Effector CD8-positive, alpha-beta T cell (primary cell): ENCODE measurements at regions not wholly inside any gene's neighbourhood (a gene's known extent, or its start where the extent isn't known, plus 50 kb on each side); places are given as distances from the start of the nearest gene placed in this dataset.

Experiments used
- DNase-seq: peaks from one replicate; lab custom pipeline; 2025; lab: John Stamatoyannopoulos, UW

DNA sequence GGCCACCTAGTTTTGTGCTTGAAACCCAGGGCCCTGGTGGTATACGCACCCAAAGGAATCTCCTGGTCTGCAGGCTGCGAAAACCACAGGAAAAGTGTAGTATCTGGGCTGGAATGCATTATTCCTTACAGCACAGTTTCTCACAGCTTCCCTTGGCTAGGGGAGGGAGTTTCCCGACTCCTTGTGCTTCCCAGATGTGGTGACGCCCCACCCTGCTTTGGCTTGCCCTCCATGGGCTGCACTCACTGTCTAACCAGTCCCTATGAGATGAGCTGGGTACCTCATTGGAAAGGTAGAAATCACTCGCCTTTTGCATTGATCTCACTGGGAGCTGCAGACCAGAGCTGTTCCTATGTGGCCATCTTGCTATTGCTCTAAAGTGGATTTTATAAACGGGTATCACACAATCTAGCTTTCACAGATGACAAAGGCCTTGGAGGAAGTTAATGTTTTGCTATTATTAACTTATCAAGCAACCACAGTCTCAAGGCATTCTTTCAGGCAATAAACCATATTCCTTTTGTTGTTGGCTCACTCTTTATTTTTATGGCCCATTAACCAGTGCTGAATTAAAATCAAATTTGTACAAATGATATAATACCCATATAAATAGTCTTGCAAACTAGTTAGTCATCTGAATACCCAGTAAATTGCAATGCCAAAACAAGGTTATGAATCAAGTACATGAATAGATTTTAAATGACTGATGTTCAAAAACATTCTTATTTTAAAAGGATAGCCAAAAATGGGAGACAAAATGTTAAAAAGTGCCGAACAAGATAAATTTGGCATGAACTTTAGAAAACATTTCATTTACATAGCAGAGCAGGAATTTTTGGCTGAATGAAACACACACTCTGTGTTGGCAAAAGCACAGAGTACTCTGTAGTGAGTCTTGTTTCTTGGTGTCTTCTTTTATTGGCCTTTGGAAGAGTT lies 475.4 kb upstream of the ARGLU1 start:
- DNase-seq = no peak

DNA sequence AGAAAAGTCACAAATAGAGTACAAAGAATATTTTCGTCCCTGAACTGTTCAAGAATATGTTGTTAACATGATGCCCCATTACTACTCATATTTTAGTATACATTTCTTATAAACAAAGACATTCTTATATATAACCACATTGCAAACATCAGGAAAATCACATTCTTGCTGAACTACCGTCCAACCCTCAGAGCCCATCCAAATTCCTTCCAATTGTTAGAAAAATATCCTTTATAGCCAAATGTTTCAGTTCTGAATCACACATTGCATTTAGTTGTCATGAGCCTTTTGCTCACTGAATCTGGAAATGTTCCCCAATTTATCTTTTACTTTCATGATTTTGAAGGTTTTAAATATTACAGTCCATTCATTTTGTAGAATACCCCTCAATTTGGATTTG lies 467.8 kb upstream of the ARGLU1 start:
- no peak for DNase-seq

DNA sequence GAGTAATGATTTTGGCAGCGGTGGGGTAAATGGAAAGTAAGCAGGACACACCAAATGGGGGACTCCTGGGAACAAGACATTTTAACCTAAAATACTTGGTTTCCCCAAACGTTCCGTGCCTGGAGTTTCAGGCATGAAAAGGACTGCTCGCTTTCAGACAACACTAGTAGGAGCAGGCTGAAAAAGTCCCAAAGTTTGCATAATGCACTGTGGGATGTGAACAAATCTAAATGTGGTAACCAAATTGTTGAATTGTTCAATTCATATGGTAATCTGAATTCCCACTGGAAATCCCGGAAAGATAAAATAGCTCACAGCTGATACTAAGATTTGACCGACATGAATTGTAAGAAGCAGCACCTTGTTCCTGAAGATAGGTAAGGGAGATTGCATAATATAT lies 467.2 kb upstream of the ARGLU1 start:
- DNase-seq = no peak

DNA sequence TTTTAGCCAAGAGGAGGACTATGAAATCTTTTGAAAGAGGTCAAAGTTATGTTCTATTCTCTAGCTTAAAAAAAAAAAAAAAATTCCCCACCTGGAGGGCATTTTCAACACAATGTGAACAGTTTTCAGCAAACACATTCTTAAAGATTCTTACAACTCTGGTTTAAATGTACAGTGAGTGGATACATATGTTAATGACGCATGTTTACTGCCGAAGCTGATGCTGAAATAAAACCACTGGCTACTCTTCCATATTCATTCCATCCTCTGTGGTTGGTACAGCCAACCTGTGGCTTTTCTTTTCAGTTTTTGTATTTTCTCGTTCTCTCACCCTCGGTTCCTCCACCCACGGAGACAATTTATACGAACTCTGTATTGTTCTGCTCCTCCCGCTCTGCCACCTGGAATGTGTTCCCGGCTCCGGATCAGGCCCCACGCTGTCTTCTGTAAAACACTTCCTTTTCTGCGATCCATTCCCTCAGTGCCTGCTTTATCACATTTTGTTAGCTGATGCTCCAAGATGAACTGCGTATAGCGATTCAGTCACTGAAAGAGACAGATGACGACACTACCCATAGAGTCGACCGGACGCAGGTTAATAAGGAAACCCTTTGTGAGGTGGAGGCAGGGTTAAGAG lies 466.4 kb upstream of the ARGLU1 start:
- no peak for DNase-seq

DNA sequence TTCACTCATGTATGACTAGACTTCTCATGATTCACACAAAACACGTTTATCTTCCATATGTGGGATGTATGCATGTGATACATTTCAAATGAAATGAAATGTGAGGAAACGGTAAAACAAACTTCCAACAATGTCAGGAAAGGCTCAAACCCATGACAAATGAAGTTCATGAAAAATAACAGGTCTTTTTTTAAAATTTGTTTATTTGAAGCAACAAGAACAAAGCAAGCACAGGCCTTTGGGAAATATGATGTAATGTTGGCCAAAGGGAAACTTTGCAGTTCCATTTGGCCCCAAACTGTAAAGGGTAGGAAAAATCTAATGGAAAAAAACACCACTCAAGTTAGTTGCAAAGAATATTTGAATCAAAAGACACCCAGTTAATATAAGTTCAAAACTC lies 463.8 kb upstream of the ARGLU1 start:
- DNase-seq = no peak

DNA sequence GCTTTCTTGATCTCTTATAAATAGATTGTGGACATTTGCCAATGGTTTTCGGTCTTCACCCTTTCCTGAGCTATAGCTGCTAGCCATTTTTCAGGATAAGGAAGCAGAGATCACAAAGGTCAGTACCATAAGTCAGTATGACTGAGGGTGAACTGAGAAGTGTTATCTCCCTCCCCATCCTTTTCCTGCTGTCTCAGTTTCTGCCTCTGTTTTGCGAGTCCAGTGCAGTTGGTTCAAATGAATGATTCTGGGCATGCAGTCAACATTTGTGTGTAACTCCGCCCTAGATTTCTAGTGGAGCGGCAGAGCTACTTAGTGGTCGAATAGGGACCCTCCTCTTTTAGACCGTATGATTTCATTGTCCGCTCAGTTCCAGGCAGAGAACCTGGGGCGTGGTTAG lies 460.8 kb upstream of the ARGLU1 start:
- no peak for DNase-seq

DNA sequence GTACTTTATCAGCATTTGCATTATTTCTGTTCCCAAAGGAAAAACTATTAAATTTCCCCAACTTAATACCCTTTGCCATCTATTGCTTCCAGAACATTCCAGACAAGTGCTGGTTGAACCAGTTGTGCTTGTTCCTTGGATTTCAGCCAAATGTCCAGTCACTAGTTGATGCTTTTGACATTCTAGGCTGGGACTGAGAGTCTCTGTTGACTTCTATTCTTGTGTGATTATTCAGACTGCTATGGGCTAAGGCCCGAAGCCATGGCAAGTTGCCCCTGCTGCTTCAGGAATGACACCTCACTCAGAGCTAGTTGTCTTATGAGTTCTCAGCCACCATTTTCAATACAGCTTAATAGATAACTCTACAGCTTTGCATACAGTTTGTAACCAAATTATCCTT lies 458.1 kb upstream of the ARGLU1 start:
- DNase-seq = no peak

DNA sequence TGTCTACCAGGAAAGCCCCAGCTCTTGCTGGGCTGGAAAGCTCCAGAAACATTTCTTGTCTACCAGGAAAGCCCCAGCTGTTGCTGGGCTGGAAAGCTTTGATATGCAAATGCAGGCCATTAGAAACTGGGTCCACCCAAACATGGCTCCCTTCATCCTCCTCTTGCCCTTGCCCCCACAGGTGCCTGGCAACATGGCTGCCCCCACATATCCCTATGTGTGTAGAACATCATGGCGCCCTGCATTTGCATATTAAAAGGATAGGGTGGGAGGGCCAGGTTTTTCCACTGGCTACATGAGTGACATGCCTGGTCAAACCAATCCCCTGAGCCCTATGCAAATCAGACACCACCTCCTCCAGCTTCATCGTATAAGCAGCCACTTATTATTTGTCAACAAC lies 455.4 kb upstream of the ARGLU1 start:
- DNase-seq = no peak

DNA sequence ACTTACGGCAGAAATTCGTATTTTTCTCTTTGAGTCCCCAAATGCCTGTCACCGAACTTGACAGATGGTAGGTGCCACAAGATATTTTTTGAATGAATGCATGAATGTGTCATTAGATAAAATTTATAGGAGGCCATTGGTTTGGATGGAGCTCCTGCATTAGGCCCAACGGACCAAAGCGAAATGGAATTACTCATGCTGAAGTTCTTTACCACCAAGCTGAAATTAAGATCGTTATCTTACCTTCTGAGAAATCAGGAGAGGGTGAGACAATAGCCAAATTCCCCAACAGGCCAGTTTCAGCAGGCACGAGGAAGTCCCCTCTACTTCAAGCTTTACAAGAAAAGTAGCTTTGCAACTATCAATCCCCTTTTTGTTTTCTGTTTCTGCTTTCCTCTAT lies 452.5 kb upstream of the ARGLU1 start:
- no peak for DNase-seq

DNA sequence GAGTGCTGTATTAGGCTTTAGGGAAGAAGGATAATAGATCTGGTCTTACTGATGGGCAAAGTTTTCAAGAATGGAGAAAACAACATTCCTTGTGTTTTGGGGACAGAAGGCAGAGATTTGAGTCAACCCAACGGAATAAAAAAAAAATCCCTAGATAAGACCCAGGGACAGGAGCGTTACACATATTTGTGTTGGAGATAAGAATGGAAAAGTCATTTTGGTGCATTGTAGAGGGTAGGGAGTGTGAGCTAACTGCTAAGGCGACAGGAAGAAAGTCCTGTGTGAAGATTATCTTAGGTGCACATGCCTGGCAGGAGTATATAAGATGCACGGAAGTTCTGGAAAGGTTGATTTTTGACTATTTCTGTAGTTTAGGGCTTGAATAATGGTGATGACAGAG lies 450.3 kb upstream of the ARGLU1 start:
- no peak for DNase-seq

DNA sequence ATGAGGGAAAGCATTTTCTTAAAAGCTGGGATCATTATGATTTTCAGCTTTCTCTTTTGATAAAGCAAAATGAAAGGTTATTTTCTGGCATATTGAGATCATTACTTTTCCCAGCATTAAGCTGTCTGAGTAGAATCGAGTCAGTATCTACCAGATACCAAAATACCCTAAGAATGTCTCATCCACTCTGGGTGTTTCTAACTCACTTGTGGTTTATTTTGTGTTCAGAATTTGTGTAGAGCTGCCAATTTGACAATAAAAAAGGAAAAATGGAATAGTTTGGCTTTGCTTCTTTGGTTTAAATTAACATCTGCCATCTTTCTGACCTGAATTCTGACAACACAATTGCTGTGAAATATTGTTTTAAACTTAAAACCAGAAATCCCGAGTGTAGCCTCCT lies 438.7 kb upstream of the ARGLU1 start:
- no peak for DNase-seq

DNA sequence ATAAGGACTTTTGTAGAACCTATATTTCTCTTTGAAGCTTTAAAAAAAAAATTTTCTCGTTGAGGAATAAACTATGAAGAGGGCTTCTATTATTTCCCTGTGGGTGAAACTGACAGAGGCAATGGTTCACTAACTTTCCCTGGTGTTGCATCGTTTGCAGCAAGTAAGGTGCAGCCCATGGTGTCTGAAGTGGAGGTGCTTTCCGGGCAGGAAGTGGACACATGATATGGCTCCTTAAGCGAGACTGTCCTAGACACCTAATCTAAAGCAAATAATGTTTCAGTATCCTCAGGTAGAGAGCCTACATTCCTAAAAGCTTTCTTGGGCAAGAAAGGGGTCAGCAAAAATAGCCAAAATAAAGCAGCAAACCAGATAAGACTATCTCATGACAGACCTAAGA lies 437.6 kb upstream of the ARGLU1 start:
- DNase-seq = no peak

DNA sequence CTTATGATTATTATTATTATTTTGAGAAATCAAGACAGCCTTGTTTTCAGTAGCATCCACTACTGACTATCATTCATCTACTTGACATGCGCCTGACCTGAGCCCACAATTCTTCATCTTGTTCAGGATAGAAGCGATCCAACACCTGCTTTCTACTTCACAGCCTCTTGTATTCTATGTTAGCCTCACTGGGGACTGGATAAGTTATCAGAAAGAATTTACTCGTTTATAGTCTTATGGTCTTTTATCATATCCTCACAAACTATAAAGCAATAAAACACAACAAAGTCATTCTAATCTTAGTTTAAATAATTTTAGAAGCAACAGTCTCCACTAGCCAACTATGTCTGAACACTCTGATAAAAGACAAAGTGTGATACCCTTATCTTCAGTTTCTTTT lies 436.0 kb upstream of the ARGLU1 start:
- DNase-seq = no peak

DNA sequence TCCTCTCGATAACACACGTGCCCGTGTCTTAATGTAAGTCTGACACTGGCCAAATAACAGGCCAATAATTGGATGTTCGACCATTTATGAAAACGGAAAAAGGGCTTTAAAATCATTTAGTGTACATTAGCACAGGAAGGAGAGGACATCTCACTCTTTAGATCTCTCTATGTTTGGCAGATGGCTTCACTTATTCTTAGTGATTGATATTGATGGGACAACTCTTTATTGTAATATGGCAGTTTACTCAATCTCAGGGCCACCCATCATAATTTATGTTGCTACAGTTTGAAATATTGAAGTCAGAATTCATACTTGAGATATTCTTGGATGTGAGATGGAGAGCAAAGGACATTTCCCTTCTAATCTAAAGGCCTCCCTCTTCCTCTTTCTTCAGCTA lies 430.7 kb upstream of the ARGLU1 start:
- no peak for DNase-seq

DNA sequence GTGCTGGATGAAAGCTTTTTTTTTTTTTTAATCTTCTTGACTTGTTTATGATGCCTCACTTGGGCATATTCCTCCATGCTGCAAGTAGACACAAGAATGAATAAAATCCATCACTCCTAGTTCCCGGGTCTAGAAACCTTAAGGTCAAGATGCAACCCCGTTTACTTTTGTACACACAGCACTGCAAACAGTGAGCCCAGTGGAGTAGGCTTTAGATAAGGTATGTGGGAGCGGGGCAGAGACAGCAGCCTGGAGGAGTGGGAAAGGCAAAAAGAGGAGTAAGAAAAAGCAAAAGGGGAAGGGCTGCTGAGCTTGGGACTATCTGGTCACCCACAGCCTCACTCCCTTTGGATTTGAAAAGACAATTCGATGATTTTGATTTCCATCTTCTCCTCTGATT lies 429.8 kb upstream of the ARGLU1 start:
- DNase-seq = no peak

DNA sequence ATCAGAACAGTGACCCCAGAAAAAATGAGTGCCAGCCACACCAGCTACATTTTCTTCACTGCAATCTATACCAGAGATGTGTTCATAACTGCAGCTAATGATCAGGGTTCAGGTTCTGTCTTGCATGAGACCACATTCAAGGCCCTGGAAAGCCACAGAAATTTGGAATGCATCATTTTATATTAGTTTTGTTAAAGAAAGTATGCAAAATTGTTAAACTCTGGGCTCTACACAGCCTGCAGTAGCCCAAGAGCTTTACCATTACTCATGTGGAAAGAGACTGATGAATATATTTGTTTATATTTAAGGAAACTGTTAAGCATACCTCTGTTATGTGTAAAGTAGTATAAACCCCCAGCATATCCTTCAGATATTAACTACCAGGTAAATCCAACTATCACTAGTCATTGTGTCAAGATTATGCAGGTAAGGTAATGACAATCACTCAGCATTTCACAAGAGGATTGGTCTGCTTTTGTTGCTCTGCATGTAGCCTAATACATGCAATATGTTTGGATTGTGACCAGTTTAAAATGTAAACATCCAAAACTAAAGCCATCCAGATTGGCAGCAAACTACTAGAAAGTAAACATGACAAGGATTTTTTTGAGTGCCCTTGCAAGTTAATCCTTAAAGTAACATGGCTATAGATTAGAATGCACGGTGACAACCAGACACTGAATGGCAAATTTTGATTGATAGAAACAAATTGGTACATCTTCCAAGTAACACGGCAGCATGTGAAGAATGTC lies 429.1 kb upstream of the ARGLU1 start:
- DNase-seq = no peak

DNA sequence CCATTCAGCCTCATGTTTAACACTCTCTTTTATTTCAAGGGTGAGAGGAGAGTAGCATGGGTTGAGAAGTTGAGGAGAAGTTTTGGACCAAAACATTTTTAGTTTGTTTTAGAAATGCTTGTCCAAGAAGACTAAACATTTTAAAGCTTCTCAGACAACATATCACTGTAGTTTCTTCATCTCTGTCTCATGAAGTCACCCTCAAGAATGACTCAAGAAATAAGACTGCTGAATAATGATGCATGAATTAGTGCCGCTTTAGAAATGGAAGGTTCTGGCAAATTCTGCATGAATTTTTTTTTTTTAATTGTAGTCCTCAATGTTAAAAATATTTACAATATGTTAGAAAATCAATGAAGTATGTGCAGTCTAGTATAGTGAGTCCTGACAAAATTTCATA lies 422.7 kb upstream of the ARGLU1 start:
- DNase-seq = no peak

DNA sequence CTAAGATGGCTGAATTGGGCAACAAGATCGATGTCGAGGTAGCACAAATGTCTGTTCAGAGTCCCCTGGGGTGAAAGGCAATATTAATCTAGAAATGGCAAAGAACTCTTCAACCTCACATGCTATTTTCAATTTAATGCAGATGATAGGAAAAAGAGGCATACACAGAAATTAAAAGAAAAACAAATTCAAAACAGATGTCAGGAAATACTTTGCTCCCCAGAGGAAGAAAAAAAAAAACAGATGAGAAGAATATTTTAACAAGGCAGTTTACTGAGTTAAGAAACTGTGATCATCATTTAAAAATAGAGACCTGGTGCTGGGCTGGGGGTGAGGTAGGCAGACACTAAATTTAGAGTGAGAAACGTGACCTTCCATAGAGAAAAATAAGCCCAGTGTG lies 421.9 kb upstream of the ARGLU1 start:
- no peak for DNase-seq

DNA sequence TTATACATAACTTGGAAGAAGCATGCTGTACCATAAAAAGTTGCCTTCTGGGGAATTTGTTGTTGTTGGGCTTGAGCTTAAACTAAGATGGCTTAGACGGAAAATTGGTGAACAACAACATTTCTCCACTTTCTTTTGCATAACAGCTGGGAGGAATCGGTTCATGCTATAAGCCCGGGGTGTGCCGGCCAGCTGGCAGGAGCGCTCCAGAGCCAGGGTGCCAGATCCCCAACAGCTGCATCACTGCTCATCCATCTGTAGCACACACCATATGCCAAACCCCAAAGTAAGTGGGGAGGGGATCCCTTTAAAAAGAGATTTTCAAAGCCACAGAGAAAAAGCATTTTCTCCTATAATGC lies 419.5 kb upstream of the ARGLU1 start:
- DNase-seq = no peak

DNA sequence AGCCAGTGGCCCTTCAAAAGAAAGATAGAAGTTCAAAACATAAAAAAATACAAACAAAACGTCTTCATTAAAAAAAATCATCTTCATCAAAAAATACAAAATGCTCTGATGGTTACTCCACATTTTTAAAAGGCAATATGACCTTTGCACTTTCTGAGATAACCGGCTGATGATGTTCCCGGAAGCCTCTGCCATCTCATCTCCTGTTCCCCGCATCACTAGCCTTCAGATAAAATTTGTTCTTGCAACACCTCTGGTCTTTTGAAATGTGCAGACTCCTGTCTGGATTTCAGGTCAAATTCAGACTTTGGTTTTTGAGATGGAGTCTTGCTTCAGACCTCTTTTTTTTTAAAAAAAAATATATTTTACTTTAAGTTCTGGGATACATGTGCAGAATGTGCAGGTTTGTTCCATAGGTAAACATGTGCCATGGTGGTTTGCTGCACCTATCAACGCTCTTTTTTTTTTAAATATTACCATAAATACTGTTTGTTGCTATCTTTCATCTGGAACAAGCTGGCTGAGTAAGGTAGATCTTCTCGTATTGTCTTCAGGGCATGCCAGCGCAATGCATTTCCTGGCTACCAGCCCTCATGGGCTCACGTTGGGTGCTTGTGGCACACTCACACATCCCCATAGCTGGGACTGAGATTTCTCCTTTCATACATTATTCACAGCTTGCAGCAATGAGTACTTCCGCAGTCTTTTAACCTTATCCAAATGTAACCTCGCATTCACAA lies 418.9 kb upstream of the ARGLU1 start:
- DNase-seq = no peak

DNA sequence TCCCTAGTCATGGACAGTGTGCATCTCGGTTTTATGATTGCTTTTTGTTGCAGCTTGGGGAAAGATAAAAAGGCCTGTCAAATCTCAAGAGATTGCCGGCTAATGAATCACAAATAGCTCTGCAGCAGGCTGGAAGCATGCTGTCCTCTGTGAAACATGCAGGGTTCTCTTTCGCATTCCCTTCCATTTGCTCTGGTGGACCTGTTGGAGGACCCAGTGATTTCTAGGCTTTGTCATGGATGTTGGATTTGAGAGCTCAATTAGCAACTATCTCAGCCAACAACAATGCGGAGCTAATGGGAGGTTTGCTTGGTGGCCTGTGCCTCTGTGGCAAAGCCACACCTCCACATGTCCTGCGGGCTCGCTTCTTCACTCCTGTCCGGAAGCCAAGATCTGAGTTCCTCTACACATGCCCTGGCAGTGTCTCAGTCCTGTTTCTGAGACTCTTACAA lies 418.1 kb upstream of the ARGLU1 start:
- DNase-seq = no peak

DNA sequence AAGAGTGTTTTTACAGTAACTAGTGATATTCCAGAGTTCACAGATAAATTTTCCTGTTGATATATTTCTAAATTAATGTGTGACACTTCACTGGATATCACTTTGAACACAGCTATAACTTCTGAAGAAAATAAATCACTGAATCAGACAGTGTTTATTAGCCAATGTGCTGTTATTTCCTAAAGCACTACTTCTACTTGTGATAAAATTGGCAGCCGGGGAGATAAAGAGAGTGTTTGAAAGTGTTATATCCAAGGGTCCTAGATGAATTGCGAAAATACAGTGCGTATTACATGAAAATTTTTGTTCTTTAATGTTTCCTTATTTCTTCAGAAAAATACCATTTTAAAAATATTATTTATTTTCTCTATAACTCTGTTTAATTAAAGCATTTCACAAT lies 417.5 kb upstream of the ARGLU1 start:
- no peak for DNase-seq
